GM21381 (cell line): ENCODE measurements at regions not wholly inside any gene's neighbourhood (a gene's known extent, or its start where the extent isn't known, plus 50 kb on each side); places are given as distances from the start of the nearest gene placed in this dataset.
"Not testable (repeated sequence)": the region's sequence is repeated elsewhere in the genome, so short reads cannot be mapped to it uniquely, and the experiment has no call there.

Source experiments
- ATAC-seq: cut with Tn5 transposase; IDR thresholded peaks from one replicate; pipeline ENCODE4 v1.9.1; 2021; ENCODE audit warnings: mild to moderate bottlenecking, moderate library complexity; ENCODE audit not compliant: unreplicated experiment

- not testable (repeated sequence) for ATAC-seq
Observed at GRCh38 chr16:29246091-29246490, 160.4 kb downstream of the NPIPB11 start.

- no peak for ATAC-seq
Observed at GRCh38 chr16:29237971-29238370, 168.5 kb downstream of the NPIPB11 start.

- ATAC-seq, result not testable (repeated sequence)
Observed at GRCh38 chr16:29237495-29237894, 169.0 kb downstream of the NPIPB11 start.

- not testable (repeated sequence) for ATAC-seq
Observed at GRCh38 chr16:29237023-29237422, 169.5 kb downstream of the NPIPB11 start.

- ATAC-seq, result not testable (repeated sequence)
Observed at GRCh38 chr16:29235836-29236370, 170.6 kb downstream of the NPIPB11 start.

GRCh38 chr16:29234536-29235275 is 171.8 kb downstream of the NPIPB11 start:
- ATAC-seq, result not testable (repeated sequence)

GRCh38 chr16:29233705-29234404 is 172.7 kb downstream of the NPIPB11 start:
- ATAC-seq, result not testable (repeated sequence)

- ATAC-seq, result no peak
Observed at GRCh38 chr16:29232811-29233704, 173.5 kb downstream of the NPIPB11 start.

- not testable (repeated sequence) for ATAC-seq
Observed at GRCh38 chr16:29232160-29232705, 174.3 kb downstream of the NPIPB11 start.

- ATAC-seq, result no peak
Observed at GRCh38 chr16:29231244-29231643, 175.3 kb downstream of the NPIPB11 start.

- ATAC-seq, result no peak
Observed at GRCh38 chr16:29230671-29231096, 175.8 kb downstream of the NPIPB11 start.

- not testable (repeated sequence) for ATAC-seq
Observed at GRCh38 chr16:29230006-29230668, 176.4 kb downstream of the NPIPB11 start.

GRCh38 chr16:29229616-29230005 is 176.9 kb downstream of the NPIPB11 start:
- ATAC-seq, result not testable (repeated sequence)

- not testable (repeated sequence) for ATAC-seq
Observed at GRCh38 chr16:29228664-29229611, 177.6 kb downstream of the NPIPB11 start.

- ATAC-seq, result not testable (repeated sequence)
Observed at GRCh38 chr16:29227751-29228663, 178.5 kb downstream of the NPIPB11 start.

GRCh38 chr16:29226782-29227181 is 179.7 kb downstream of the NPIPB11 start:
- no peak for ATAC-seq

GRCh38 chr16:29224675-29225074 is 181.8 kb downstream of the NPIPB11 start:
- not testable (repeated sequence) for ATAC-seq

GRCh38 chr16:29222615-29223014 is 183.9 kb downstream of the NPIPB11 start:
- not testable (repeated sequence) for ATAC-seq
